ENCODE measurements at regions not wholly inside any gene's neighbourhood (a gene's known extent, or its start where the extent isn't known, plus 50 kb on each side); places are given as distances from the start of the nearest gene placed in this dataset.

- DNase-seq: no peak
Measured at GRCh38 chr6:125665295-125665814, 84.1 kb upstream of the HEY2 start.

GRCh38 chr6:125667326-125667725 lies 82.1 kb upstream of the HEY2 start:
- DNase-seq: no peak

GRCh38 chr6:125668071-125668470 lies 81.4 kb upstream of the HEY2 start:
- DNase-seq: no peak

GRCh38 chr6:125670568-125670967 lies 78.9 kb upstream of the HEY2 start:
- DNase-seq: no peak

- no peak for DNase-seq
Measured at GRCh38 chr6:125671323-125671722, 78.1 kb upstream of the HEY2 start.

DNA sequence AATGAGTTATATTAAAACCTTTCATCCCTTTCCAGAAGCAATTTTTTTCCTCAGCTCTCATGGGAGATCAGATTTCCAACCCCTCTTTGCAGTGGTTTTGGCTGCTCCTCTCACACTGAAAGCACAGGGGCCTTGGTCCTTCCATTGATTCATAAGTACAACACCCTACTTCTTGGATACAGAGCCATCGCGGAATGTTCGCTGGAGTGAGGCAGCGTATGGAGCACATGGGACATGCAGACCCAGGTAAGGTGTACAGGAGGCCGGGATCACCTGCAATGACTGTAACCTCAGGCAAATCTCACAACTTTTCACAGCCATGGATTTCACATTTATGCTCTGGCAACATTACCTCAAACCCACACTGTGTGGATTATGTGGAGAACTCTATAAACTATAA lies 75.2 kb upstream of the HEY2 start:
- no peak for DNase-seq

- no peak for DNase-seq
Measured at GRCh38 chr6:125678601-125679000, 70.8 kb upstream of the HEY2 start.

- no peak for DNase-seq
Measured at GRCh38 chr6:125679128-125679527, 70.3 kb upstream of the HEY2 start.

DNA sequence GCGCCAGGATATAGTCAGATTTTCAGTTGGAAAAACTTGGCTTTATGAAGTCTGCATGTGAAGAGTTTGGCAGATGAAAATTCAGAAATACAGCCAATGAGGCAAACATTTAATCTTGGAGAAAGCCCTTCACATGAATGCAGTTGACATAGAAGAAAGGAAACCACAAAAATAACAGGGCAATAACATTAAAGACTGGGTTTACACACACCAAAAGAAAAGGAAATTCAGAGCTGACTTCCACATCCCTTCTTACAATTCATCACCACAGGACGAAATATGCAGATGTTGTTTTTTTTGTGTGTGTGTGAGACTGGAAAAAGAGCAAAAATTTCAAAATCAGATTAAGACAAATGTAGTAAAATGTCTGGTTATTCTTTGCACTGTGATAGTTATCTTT lies 69.8 kb upstream of the HEY2 start:
- no peak for DNase-seq

DNA sequence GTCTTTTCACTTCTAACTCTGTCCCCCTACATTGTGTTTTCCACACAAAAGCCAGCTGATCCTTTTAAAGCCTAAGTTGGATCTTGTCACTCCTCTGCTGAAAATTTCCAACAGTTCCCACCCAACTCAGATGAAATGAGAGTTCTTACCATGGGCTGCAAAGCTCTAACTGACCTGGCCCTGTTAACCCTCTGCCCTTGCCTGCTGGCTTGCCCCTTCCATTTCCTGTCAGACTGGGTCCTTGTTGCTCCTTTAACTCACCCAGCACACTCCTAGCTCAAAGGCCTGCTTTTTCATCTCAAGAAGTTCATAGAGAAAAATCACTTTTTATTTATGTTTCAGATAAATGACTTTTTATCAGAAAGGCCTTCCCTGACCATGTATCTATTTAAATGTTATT lies 66.5 kb upstream of the HEY2 start:
- no peak for DNase-seq

GRCh38 chr6:125688138-125688537 lies 61.3 kb upstream of the HEY2 start:
- DNase-seq: no peak

GRCh38 chr6:125693480-125693879 lies 56.0 kb upstream of the HEY2 start:
- DNase-seq: no peak

GRCh38 chr6:125699591-125699990 lies 49.8 kb upstream of the HEY2 start:
- DNase-seq: no peak
